ENCODE measurements at regions not wholly inside any gene's neighbourhood (a gene's known extent, or its start where the extent isn't known, plus 50 kb on each side); places are given as distances from the start of the nearest gene placed in this dataset.

DNA sequence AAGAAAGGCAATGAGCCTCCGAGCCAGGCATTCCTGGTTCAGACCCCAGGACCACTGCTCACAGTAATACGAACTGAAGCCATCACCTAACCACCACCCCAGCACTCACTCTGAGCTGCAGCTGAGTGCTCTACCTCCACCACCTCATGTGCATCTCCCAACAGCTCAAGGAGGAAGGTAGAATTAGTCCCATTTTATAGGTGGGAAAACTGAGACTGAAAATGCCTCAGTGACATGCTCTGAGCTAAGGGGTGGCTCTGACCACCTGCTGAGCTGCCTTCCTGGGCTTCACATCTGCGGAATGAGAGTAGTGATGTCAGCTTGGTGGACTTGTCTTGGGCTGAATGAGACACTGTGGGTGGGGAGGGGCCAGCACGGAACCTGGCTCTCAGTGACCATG, 159.7 kb upstream of the UNC5B start:
- TF ChIP-seq, protein P1, sequence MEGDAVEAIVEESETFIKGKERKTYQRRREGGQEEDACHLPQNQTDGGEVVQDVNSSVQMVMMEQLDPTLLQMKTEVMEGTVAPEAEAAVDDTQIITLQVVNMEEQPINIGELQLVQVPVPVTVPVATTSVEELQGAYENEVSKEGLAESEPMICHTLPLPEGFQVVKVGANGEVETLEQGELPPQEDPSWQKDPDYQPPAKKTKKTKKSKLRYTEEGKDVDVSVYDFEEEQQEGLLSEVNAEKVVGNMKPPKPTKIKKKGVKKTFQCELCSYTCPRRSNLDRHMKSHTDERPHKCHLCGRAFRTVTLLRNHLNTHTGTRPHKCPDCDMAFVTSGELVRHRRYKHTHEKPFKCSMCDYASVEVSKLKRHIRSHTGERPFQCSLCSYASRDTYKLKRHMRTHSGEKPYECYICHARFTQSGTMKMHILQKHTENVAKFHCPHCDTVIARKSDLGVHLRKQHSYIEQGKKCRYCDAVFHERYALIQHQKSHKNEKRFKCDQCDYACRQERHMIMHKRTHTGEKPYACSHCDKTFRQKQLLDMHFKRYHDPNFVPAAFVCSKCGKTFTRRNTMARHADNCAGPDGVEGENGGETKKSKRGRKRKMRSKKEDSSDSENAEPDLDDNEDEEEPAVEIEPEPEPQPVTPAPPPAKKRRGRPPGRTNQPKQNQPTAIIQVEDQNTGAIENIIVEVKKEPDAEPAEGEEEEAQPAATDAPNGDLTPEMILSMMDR (IDR thresholded peaks at IDR 0.05), result no peak
- TF ChIP-seq ZFX (IDR thresholded peaks at IDR 0.05; ENCODE audit: borderline replicate concordance), result no peak
